IMR-90 (cell line): ENCODE measurements at regions not wholly inside any gene's neighbourhood (a gene's known extent, or its start where the extent isn't known, plus 50 kb on each side); places are given as distances from the start of the nearest gene placed in this dataset.

Experiments
- ATAC-seq: fragments of 200-7000 bp; cut with Tn5 transposase; 2 replicates; pipeline ENCODE4 v1.9.1; 2020; ENCODE audit warnings: low read depth, mild to moderate bottlenecking, moderate library complexity
- BruUV-seq: library from RNA; stranded (reverse); fragments of 400-500 nt; replicated peaks from 2 replicates; lab custom pipeline; 2021; lab: Mats Ljungman, UMichigan
- CTCF ChIA-PET: fragments of 300-600 bp; formaldehyde crosslinking; extraction: SDS; loops from one replicate; lab custom pipeline; 2021; ENCODE audit warnings: antibody characterized with exemption; lab: Yijun Ruan, JAX
- POLR2A ChIA-PET: fragments of 300-600 bp; sonication (Branson Sonifier 250); formaldehyde crosslinking; loops from one replicate; lab custom pipeline; 2022; ENCODE audit warnings: antibody characterized with exemption; ENCODE audit not compliant: unreplicated experiment; lab: Charles Lee
- DNase-seq: peaks from one replicate; pipeline ENCODE4 v3.0.0; 2013
- H2AFZ ChIP-seq: replicated peaks from 2 replicates; pipeline ENCODE3; 2013; ENCODE audit warnings: low read length, mild to moderate bottlenecking; ENCODE audit not compliant: poor library complexity
- H2AK5ac ChIP-seq: 2 replicates; pipeline ENCODE4 v1.6.1; 2013; ENCODE audit warnings: low read depth, low read length, inconsistent platforms
- H2AK9ac ChIP-seq: replicated peaks from 2 replicates; pipeline ENCODE3; 2013; ENCODE audit warnings: mild to moderate bottlenecking, low read depth, low read length, moderate library complexity; ENCODE audit not compliant: poor library complexity
- H2BK120ac ChIP-seq: 2 replicates; pipeline ENCODE4 v1.6.1; 2013; ENCODE audit warnings: low read depth, low read length, inconsistent platforms
- H2BK15ac ChIP-seq: 3 replicates; pipeline ENCODE4 v1.6.1; 2013; ENCODE audit warnings: low read depth, low read length, inconsistent platforms
- H2BK20ac ChIP-seq: 2 replicates; pipeline ENCODE4 v1.6.1; 2013; ENCODE audit warnings: low read depth, mild to moderate bottlenecking, inconsistent platforms, low read length, moderate library complexity
- H2BK5ac ChIP-seq: 2 replicates; pipeline ENCODE4 v1.6.1; 2013; ENCODE audit warnings: mild to moderate bottlenecking, low read depth, low read length, inconsistent platforms; ENCODE audit not compliant: poor library complexity, severe bottlenecking
- H3K14ac ChIP-seq: replicated peaks from 2 replicates; pipeline ENCODE4 v1.6.1; 2013; ENCODE audit warnings: low read depth, low read length, inconsistent platforms
- H3K18ac ChIP-seq: 2 replicates; pipeline ENCODE4 v1.6.1; 2013; ENCODE audit warnings: low read depth, low read length, control low read depth
- H3K23ac ChIP-seq: 2 replicates; pipeline ENCODE4 v1.6.1; 2013; ENCODE audit warnings: low read depth, low read length, inconsistent platforms
- H3K27ac ChIP-seq: 2 replicates; pipeline ENCODE4 v1.5.1; 2013; ENCODE audit warnings: mild to moderate bottlenecking, control low read depth, low read length; ENCODE audit not compliant: insufficient read depth
- H3K27me3 ChIP-seq: 2 replicates; pipeline ENCODE4 v1.6.1; 2013; ENCODE audit warnings: low read length; ENCODE audit not compliant: control insufficient read depth, insufficient read depth
- H3K36me3 ChIP-seq: 2 replicates; pipeline ENCODE4 v1.6.1; 2013; ENCODE audit warnings: low read length, mixed read lengths; ENCODE audit not compliant: control insufficient read depth, insufficient read depth
- H3K4ac ChIP-seq: 2 replicates; pipeline ENCODE4 v1.6.1; 2013; ENCODE audit warnings: low read depth, low read length, inconsistent platforms
- H3K4me1 ChIP-seq: 2 replicates; pipeline ENCODE4 v1.6.1; 2013; ENCODE audit warnings: low read length, mixed read lengths; ENCODE audit not compliant: control insufficient read depth, insufficient read depth
- H3K4me2 ChIP-seq: 2 replicates; pipeline ENCODE4 v1.6.1; 2013; ENCODE audit warnings: low read depth, mild to moderate bottlenecking, control low read depth, low read length, moderate library complexity
- H3K4me3 ChIP-seq: 2 replicates; pipeline ENCODE4 v1.5.1; 2013; ENCODE audit warnings: low read depth, mild to moderate bottlenecking, control low read depth, low read length, moderate library complexity; ENCODE audit not compliant: insufficient read depth
- H3K56ac ChIP-seq: 2 replicates; pipeline ENCODE4 v1.6.1; 2013; ENCODE audit warnings: low read length, inconsistent platforms; ENCODE audit not compliant: insufficient read depth; ENCODE audit errors: extremely low read depth
- H3K79me1 ChIP-seq, 2 experiments: 2 replicates each; pipeline ENCODE4 v1.6.1; 2013; ENCODE audit warnings: low read length in 2 of 2, inconsistent platforms in 1 of 2, low read depth in 1 of 2
- H3K9ac ChIP-seq: 2 replicates; pipeline ENCODE4 v1.6.1; 2013; ENCODE audit warnings: low read depth, low read length, control low read depth
- H3K9me1 ChIP-seq: 2 replicates; pipeline ENCODE4 v1.6.1; 2013; ENCODE audit warnings: low read length, inconsistent platforms; ENCODE audit not compliant: insufficient read depth
- H3K9me3 ChIP-seq: 2 replicates; pipeline ENCODE4 v1.6.1; 2013; ENCODE audit warnings: low read length; ENCODE audit not compliant: control insufficient read depth, insufficient read depth
- H4K20me1 ChIP-seq: 2 replicates; pipeline ENCODE4 v1.6.1; 2013; ENCODE audit warnings: low read length, inconsistent platforms; ENCODE audit not compliant: insufficient read depth
- H4K5ac ChIP-seq: 2 replicates; pipeline ENCODE4 v1.6.1; 2013; ENCODE audit warnings: mild to moderate bottlenecking, low read depth, low read length, control low read depth
- H4K8ac ChIP-seq, 2 experiments: 2 replicates each; pipeline ENCODE4 v1.6.1; 2013; ENCODE audit warnings: low read depth in 2 of 2, low read length in 2 of 2, control low read depth in 1 of 2, inconsistent platforms in 1 of 2
- H4K91ac ChIP-seq: 2 replicates; pipeline ENCODE4 v1.6.1; 2013; ENCODE audit warnings: low read depth, low read length, inconsistent platforms; ENCODE audit not compliant: insufficient read depth
- CEBPB ChIP-seq: IDR thresholded peaks from 2 replicates; pipeline ENCODE4 v1.6.1; 2012; ENCODE audit warnings: low read depth, low read length, improper control_type of control experiment
- ELK1 ChIP-seq: fragments of 150-350 bp; IDR thresholded peaks from 2 replicates; pipeline ENCODE4 v1.6.1; 2016; ENCODE audit warnings: low read depth, mild to moderate bottlenecking, low read length, moderate library complexity, borderline replicate concordance
- NFE2L2 ChIP-seq: fragments of 150-350 bp; IDR thresholded peaks from 2 replicates; pipeline ENCODE4 v1.6.1; 2016; ENCODE audit warnings: low read depth, mild to moderate bottlenecking, low read length
- POLR2A ChIP-seq: IDR thresholded peaks from 2 replicates; pipeline ENCODE4 v1.6.1; 2012; ENCODE audit warnings: mild to moderate bottlenecking, low read depth, low read length
- SMC3 ChIP-seq: fragments of 150-350 bp; IDR thresholded peaks from 2 replicates; pipeline ENCODE4 v1.6.1; 2016; ENCODE audit warnings: low read depth, mild to moderate bottlenecking, antibody characterized with exemption, low read length, moderate library complexity
- WGBS, 2 experiments: methylation state at CpG; one replicate each; pipeline versions ENCODE4 v1.1.5 to v1.1.7; 2013; ENCODE audit warnings: missing lambda C conversion rate in 2 of 2; ENCODE audit not compliant: insufficient read length in 1 of 2; ENCODE audit errors: extremely low coverage in 2 of 2; 5-methylcytosine and 5-hydroxymethylcytosine counted together
- dilution Hi-C: fragments of 300-500 bp; cut with HindIII; formaldehyde crosslinking; loops from one replicate; pipeline ENCODE4 v1.14.3; 2018; ENCODE audit warnings: low sequenced_read_pairs; ENCODE audit not compliant: unreplicated experiment
- in situ Hi-C: fragments of 300-500 bp; cut with MboI; formaldehyde crosslinking; loops from 3 replicates; pipeline ENCODE4 v1.14.3; 2019; ENCODE audit warnings: low sequenced_read_pairs, inconsistent platforms, mixed read lengths
- intact Hi-C: fragments of 100-400 bp; cut with micrococcal nuclease; formaldehyde crosslinking; loops from 2 replicates; pipeline ENCODE4 v1.10.0; 2022

GRCh38 chr1:166544036-166544435, 295.2 kb upstream of the POGK start:
- TF ChIP-seq ELK1 (no peak), SMC3 (no peak), NFE2L2 (no peak), POLR2A (no peak), CEBPB (no peak)
- in situ Hi-C loops = no loop called here
- no peak overlapping the region for H3K27ac ChIP-seq
- H3K56ac ChIP-seq = no peak overlapping the region
- peaks cover 2% of the 10 kb centered on the region; the same call in 1 of the 2 replicates for H3K9me3 ChIP-seq
- DNase-seq = no peak
- no peak overlapping the region for H4K5ac ChIP-seq
- H2AK5ac ChIP-seq = no peak overlapping the region
- POLR2A ChIA-PET = no interaction called here
- H3K27me3 ChIP-seq = no peaks in the 10 kb centered on the region
- no peaks in the 10 kb centered on the region for H3K79me1 ChIP-seq
- H3K4me2 ChIP-seq = no peak overlapping the region
- WGBS, 2 experiments = no CpG with 5 or more reads among the region's 1 CpG
- no TSS peak for BruUV-seq
- H3K36me3 ChIP-seq = no peaks in the 10 kb centered on the region
- no peaks in the 10 kb centered on the region for H3K4me1 ChIP-seq
- H3K9me1 ChIP-seq = no peaks in the 10 kb centered on the region
- no peak for ATAC-seq
- H2AFZ ChIP-seq = no peak overlapping the region
- no peak overlapping the region for H2BK120ac ChIP-seq
- no peak overlapping the region for H3K4me3 ChIP-seq
- dilution Hi-C loops = no loop called here
- H3K18ac ChIP-seq = no peak overlapping the region
- no peak overlapping the region for H2BK20ac ChIP-seq
- H3K14ac ChIP-seq = no peak overlapping the region
- no peak overlapping the region for H2AK9ac ChIP-seq
- H4K91ac ChIP-seq = no peak overlapping the region
- H2BK15ac ChIP-seq = no peak overlapping the region
- no peak overlapping the region for H3K23ac ChIP-seq
- no peak overlapping the region for H2BK5ac ChIP-seq
- CTCF ChIA-PET = no interaction called here
- intact Hi-C loops = no loop called here
- H4K20me1 ChIP-seq = no peaks in the 10 kb centered on the region
- no peak overlapping the region for H3K4ac ChIP-seq
- no peak overlapping the region for H3K9ac ChIP-seq
- H4K8ac ChIP-seq = no peak overlapping the region
